OCI-LY1 (cell line): ENCODE measurements at regions not wholly inside any gene's neighbourhood (a gene's known extent, or its start where the extent isn't known, plus 50 kb on each side); places are given as distances from the start of the nearest gene placed in this dataset.

Experiments used
- CTCF ChIP-seq: fragments of 200-600 bp; sonication (generic), shearing (Covaris generic); IDR thresholded peaks from 2 replicates; pipeline ENCODE4 v1.5.1; 2017; ENCODE audit warnings: mild to moderate bottlenecking, antibody characterized with exemption, low read length, moderate library complexity, mixed read lengths
- EZH2 ChIP-seq: fragments of 200-600 bp; sonication (generic), shearing (Covaris generic); IDR thresholded peaks from 2 replicates; pipeline ENCODE4 v1.8.0; 2017; ENCODE audit warnings: borderline replicate concordance, mixed run types, mild to moderate bottlenecking, antibody characterized with exemption, low read length, moderate library complexity, mixed read lengths

- TF ChIP-seq CTCF, result no peak
- no peak for TF ChIP-seq EZH2
These were observed 166.7 kb downstream of the USP12 start for GRCh38 chr13:27004866-27005265.
